Naive thymus-derived CD8-positive, alpha-beta T cell (primary cell): ENCODE measurements at regions not wholly inside any gene's neighbourhood (a gene's known extent, or its start where the extent isn't known, plus 50 kb on each side); places are given as distances from the start of the nearest gene placed in this dataset.

Experiments
- ATAC-seq, 2 donors: fragments of 150-1000 bp; cut with Tn5 transposase in 1 of 2; sonication (Bioruptor Pico), chemical (Tn5 transposase) in 1 of 2; 1 replicate in 1 of 2; 2 replicates in 1 of 2; pipeline ENCODE4 v1.10.0; 2021; ENCODE audit warnings: mild to moderate bottlenecking in 2 of 2, moderate library complexity in 2 of 2
- POLR2A ChIA-PET: fragments of 350-600 bp; sonication (Branson Sonifier 250); formaldehyde crosslinking; loops from one replicate; lab custom pipeline; 2021; ENCODE audit warnings: antibody characterized with exemption; lab: Charles Lee
- DNase-seq, 10 donors: peaks; one replicate each; pipeline versions ENCODE4 v3.0.0 to v3.0.0-alpha.2; 2020 to 2022
- H3K27ac Mint-ChIP-seq, 10 donors: one replicate each; pipeline ENCODE4 v1.8.0; 2020 to 2022; ENCODE audit warnings: mild to moderate bottlenecking in 10 of 10, mixed read lengths in 10 of 10, moderate library complexity in 4 of 10, inconsistent platforms in 1 of 10
- H3K27me3 Mint-ChIP-seq, 5 donors: one replicate each; pipeline ENCODE4 v1.8.0; 2021 to 2022; ENCODE audit warnings: mixed read lengths in 5 of 5
- H3K36me3 Mint-ChIP-seq, 3 donors: one replicate each; pipeline ENCODE4 v1.8.0; 2020 to 2022; ENCODE audit warnings: mixed read lengths in 3 of 3, mild to moderate bottlenecking in 2 of 3, inconsistent platforms in 1 of 3
- H3K4me1 Mint-ChIP-seq, 4 donors: one replicate each; pipeline ENCODE4 v1.8.0; 2021 to 2022; ENCODE audit warnings: mixed read lengths in 4 of 4
- H3K4me3 Mint-ChIP-seq, 10 donors: one replicate each; pipeline ENCODE4 v1.8.0; 2020 to 2022; ENCODE audit warnings: mild to moderate bottlenecking in 10 of 10, mixed read lengths in 10 of 10, moderate library complexity in 6 of 10, inconsistent platforms in 1 of 10
- H3K9me3 Mint-ChIP-seq, 9 donors: one replicate each; pipeline ENCODE4 v1.8.0; 2020 to 2022; ENCODE audit warnings: mixed read lengths in 9 of 9, mild to moderate bottlenecking in 3 of 9, inconsistent platforms in 1 of 9, moderate library complexity in 1 of 9

DNA sequence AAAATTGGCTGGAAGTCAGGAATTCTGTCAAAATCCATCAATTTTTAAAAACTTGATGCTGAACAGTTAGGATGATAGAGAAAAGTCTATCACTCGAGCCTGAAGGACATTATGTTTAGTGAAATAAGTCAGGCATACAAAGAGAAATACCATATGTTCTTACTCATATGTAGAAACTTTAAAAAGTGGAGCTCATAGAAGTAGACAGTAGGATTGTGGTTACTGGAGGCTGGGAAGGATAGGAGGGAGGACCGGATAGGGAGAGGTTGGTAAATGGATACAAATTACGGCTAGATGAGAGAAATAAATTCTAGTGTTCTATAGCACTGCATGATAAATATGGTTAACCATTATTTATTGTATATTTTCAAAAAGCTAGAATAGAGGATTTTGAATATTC, 389.5 kb upstream of the RASGRP1 start:
- no peaks in the 10 kb centered on the region for H3K4me1 Mint-ChIP-seq
- POLR2A ChIA-PET = no interaction called here

GRCh38 chr15:38961456-38961855, 396.8 kb upstream of the RASGRP1 start:
- peaks cover 0 to 4% (median 3%) of the 10 kb centered on the region in 5 donors for H3K27me3 Mint-ChIP-seq
- POLR2A ChIA-PET = no interaction called here
- ATAC-seq (no peak), DNase-seq (no peak)
- H3K4me3 Mint-ChIP-seq = no peak overlapping the region
- H3K36me3 Mint-ChIP-seq = no peaks in the 10 kb centered on the region
- no peak overlapping the region for H3K27ac Mint-ChIP-seq
- no peaks in the 10 kb centered on the region for H3K4me1 Mint-ChIP-seq
- no peaks in the 10 kb centered on the region for H3K9me3 Mint-ChIP-seq

More for the DNA sequence above, 389.5 kb upstream of the RASGRP1 start:
- H3K27ac Mint-ChIP-seq = no peak overlapping the region
- DNase-seq (no peak), ATAC-seq (no peak)
- no peak overlapping the region for H3K4me3 Mint-ChIP-seq
- H3K27me3 Mint-ChIP-seq = peaks cover 4 to 19% (median 9%) of the 10 kb centered on the region in 5 donors
- H3K36me3 Mint-ChIP-seq = no peaks in the 10 kb centered on the region
- H3K9me3 Mint-ChIP-seq = no peaks in the 10 kb centered on the region

DNA sequence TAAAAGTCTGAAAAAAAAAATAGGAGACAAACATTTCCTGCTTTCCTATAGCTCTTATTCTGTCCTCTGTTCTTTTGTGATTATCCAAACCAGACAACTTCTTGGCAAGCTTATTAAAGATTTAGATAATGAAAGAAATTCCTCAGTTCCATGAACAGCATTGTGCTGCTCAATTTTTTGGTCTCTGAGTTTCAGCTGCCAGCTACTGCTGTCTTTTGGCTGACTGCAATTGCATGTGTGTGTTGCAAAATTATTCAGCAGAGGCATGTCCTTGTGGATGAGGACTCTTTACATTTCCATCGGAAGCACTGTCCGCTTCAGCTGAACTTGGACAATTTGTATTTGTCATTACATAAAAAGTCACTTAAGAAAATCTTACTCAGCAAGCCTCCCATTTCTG, 397.3 kb upstream of the RASGRP1 start:
- Mint-ChIP-seq H3K27ac (no peak overlapping the region), H3K4me1 (no peaks in the 10 kb centered on the region), H3K4me3 (no peak overlapping the region), H3K9me3 (peaks cover 0 to 3% (median 0%) of the 10 kb centered on the region in 9 donors), H3K36me3 (peaks cover 0 to 1% (median 0%) of the 10 kb centered on the region in 3 donors), H3K27me3 (peaks cover 2 to 7% (median 3%) of the 10 kb centered on the region in 5 donors)
- POLR2A ChIA-PET = no interaction called here
- ATAC-seq (no peak), DNase-seq (no peak)

DNA sequence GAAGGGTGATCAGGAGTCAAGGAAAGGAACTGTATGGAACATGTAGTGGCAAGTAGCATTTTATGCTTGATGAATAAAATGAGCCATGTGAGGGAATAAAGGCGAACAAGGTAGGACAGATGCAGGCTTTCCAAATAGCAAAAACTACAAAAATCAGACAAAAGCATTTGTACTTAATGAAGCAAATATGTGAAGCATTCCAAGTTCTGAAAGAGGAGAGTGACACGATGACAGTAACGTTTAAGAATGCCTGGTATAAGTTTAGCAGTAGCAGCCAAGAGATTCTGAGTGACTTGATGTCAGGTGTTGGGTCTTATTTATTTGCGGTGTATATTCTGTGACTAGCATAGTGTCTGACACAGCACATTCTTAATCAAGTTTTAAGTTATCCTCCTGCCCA, 408.2 kb upstream of the RASGRP1 start:
- no peak overlapping the region for H3K4me3 Mint-ChIP-seq
- peaks cover 7 to 15% (median 12%) of the 10 kb centered on the region in 5 donors for H3K27me3 Mint-ChIP-seq
- DNase-seq = no peak
- no peak overlapping the region for H3K27ac Mint-ChIP-seq
- POLR2A ChIA-PET = no interaction called here
- ATAC-seq = no peak
- peaks cover 0 to 15% (median 0%) of the 10 kb centered on the region in 3 donors for H3K36me3 Mint-ChIP-seq
- no peaks in the 10 kb centered on the region for H3K4me1 Mint-ChIP-seq
- H3K9me3 Mint-ChIP-seq = peaks cover 5 to 31% (median 12%) of the 10 kb centered on the region in 9 donors

DNA sequence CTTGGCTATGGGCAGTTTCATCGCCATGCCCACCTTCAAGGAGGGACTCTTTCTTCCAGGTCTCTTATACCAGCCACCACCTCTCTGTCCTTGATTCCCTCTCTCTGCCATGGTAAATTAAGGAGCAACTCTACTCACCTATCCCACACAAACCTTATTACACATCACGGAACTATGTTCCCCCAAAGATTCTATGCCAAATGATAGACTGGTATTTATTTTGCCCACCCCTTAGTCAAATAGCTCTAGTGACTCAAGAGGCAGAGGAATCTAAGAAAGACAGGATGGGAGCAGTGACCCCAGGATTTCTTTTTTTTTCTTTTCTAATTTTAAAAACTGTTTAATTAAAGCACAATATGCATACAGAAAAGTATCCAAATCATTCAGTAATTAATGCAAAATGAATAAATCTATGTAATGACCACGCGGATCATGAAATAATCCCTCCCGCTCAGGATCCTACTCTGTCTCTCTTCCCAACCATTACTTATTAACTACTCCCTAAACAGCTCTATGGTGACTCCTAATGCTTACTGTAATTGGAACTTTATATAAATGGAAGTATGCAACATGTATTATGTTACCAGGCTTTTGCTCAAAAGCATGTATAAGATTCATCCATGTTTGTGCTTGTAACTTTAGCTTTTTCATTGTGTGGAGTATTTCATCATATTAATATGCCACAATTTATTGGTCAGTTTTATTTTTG, 410.8 kb upstream of the RASGRP1 start:
- Mint-ChIP-seq H3K4me1 (no peaks in the 10 kb centered on the region), H3K27ac (no peak overlapping the region), H3K27me3 (peaks cover 5 to 15% (median 9%) of the 10 kb centered on the region in 5 donors), H3K4me3 (no peak overlapping the region), H3K9me3 (peaks cover 8 to 35% (median 17%) of the 10 kb centered on the region in 9 donors), H3K36me3 (peaks cover 0 to 20% (median 0%) of the 10 kb centered on the region in 3 donors)
- no peak for DNase-seq
- POLR2A ChIA-PET = no interaction called here
- ATAC-seq = no peak

DNA sequence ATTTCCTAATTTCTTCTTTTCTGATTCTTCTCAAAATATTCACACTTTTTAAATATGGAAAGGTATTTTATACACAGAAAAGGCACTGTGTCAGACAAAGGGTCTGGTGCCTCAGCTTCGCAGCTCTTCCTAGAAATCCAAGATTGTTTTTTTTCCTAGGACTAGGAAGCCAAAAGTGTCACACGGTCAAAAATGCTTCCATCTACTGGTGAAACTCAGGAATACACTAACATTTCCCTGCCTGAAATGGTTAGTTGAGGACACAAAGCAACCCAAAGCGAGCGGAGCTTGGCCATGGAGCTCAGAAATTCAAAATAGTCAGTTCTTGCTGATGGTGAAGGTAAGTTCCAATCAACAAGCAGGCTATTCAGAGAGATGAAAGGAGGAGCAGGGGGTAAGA, 426.5 kb upstream of the RASGRP1 start:
- no peaks in the 10 kb centered on the region for H3K4me1 Mint-ChIP-seq
- peaks cover 0 to 2% (median 0%) of the 10 kb centered on the region in 9 donors for H3K9me3 Mint-ChIP-seq
- DNase-seq = no peak
- H3K36me3 Mint-ChIP-seq = no peaks in the 10 kb centered on the region
- POLR2A ChIA-PET = no interaction called here
- H3K4me3 Mint-ChIP-seq = no peak overlapping the region
- no peak for ATAC-seq
- H3K27me3 Mint-ChIP-seq = peaks cover 0 to 29% (median 12%) of the 10 kb centered on the region in 5 donors
- no peak overlapping the region for H3K27ac Mint-ChIP-seq

- no peaks in the 10 kb centered on the region for H3K36me3 Mint-ChIP-seq
- H3K4me1 Mint-ChIP-seq = no peaks in the 10 kb centered on the region
- H3K9me3 Mint-ChIP-seq = peaks cover 0 to 2% (median 0%) of the 10 kb centered on the region in 9 donors
- no peak overlapping the region for H3K27ac Mint-ChIP-seq
- DNase-seq = no peak
- POLR2A ChIA-PET = no interaction called here
- no peak for ATAC-seq
- H3K4me3 Mint-ChIP-seq = no peak overlapping the region
- peaks cover 0 to 27% (median 14%) of the 10 kb centered on the region in 5 donors for H3K27me3 Mint-ChIP-seq
These were observed 427.1 kb upstream of the RASGRP1 start for GRCh38 chr15:38991701-38992100.

DNA sequence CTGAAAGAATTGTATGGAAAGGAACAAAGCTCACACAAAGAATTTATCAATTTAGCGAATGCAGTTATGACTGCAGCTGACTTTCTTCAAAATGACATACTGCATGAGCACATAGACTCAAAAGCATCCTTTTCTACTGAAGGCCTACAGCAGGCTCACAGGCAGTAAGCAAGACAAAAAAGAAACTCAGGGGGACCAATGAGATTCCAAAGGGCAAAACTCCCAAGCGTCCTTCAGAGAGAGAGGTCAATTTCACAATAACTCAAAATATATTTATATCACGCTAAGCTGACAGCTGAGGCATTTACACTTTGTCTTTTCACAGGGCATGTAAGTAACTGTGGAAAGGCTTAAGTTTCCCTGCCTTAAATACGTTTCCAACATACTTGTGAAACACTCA, 427.9 kb upstream of the RASGRP1 start:
- no peak for ATAC-seq
- H3K4me1 Mint-ChIP-seq = no peaks in the 10 kb centered on the region
- no peak overlapping the region for H3K4me3 Mint-ChIP-seq
- no peak for DNase-seq
- POLR2A ChIA-PET = no interaction called here
- H3K27me3 Mint-ChIP-seq = peaks cover 2 to 32% (median 15%) of the 10 kb centered on the region in 5 donors
- H3K27ac Mint-ChIP-seq = no peak overlapping the region
- H3K9me3 Mint-ChIP-seq = peaks cover 0 to 1% (median 0%) of the 10 kb centered on the region in 9 donors
- no peaks in the 10 kb centered on the region for H3K36me3 Mint-ChIP-seq

DNA sequence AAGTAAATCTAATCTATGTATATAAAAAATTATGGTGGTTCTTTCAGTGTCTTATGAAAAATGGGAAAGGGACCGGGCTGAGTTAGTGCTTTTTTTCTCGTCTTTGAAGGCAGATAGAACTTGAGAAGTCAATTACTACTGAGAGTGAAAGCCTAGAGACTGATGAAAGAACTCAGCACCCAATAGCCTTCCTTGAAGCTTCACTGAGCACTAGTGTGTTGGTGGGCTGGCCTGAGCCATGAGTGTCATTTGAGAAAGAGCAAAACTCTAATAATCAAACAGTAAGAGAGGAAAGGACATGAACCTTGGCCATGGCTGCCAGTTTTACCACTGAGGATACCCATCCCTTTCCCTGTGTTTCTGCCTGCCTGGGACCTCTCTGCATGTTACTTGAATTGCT, 428.3 kb upstream of the RASGRP1 start:
- POLR2A ChIA-PET = no interaction called here
- H3K4me1 Mint-ChIP-seq = no peaks in the 10 kb centered on the region
- H3K27ac Mint-ChIP-seq = no peak overlapping the region
- no peak overlapping the region for H3K4me3 Mint-ChIP-seq
- H3K36me3 Mint-ChIP-seq = no peaks in the 10 kb centered on the region
- ATAC-seq (no peak), DNase-seq (no peak)
- peaks cover 2 to 29% (median 15%) of the 10 kb centered on the region in 5 donors for H3K27me3 Mint-ChIP-seq
- H3K9me3 Mint-ChIP-seq = no peaks in the 10 kb centered on the region

GRCh38 chr15:38994310-38994709, 429.7 kb upstream of the RASGRP1 start:
- H3K9me3 Mint-ChIP-seq = peaks cover 0 to 3% (median 0%) of the 10 kb centered on the region in 9 donors

DNA sequence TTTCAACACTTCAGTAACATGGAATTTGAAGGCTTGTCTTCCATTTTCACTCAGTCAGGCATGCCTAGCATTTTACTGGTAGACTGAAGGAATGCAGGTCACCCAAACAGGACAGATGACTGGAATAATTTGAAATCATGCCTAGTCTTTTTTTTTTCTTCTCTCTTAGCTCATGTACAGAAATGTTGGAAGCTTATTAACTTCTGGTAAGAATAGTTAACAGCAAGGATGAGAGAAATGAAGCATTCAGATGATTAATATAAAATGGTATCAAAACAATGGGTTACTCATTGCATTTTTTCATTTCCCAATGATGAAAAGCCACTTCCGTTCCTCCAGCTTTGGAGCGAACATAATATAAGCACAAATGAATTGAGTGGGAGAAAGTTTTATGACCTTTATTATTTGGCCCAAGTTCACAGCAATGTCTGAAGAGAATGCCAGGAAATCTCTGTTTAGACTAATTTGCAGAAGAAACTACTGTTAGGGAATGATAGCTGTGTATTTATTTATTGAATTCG, 431.6 kb upstream of the RASGRP1 start:
- Mint-ChIP-seq H3K4me1 (peaks cover 0 to 7% (median 2%) of the 10 kb centered on the region in 4 donors), H3K27ac (no peak overlapping the region), H3K36me3 (peaks cover 0 to 6% (median 0%) of the 10 kb centered on the region in 3 donors), H3K27me3 (peaks cover 14 to 35% (median 21%) of the 10 kb centered on the region in 5 donors), H3K4me3 (no peak overlapping the region), H3K9me3 (peaks cover 0 to 6% (median 3%) of the 10 kb centered on the region in 9 donors)
- no peak for ATAC-seq
- no peak for DNase-seq
- POLR2A ChIA-PET = no interaction called here

More at GRCh38 chr15:38994310-38994709, 429.7 kb upstream of the RASGRP1 start:
- Mint-ChIP-seq H3K4me3 (no peak overlapping the region), H3K4me1 (no peaks in the 10 kb centered on the region), H3K36me3 (no peaks in the 10 kb centered on the region), H3K27ac (no peak overlapping the region), H3K27me3 (peaks cover 8 to 27% (median 17%) of the 10 kb centered on the region in 5 donors)
- DNase-seq (no peak), ATAC-seq (no peak)
- POLR2A ChIA-PET = no interaction called here

GRCh38 chr15:38997841-38998240, 433.2 kb upstream of the RASGRP1 start:
- H3K9me3 Mint-ChIP-seq = peaks cover 0 to 12% (median 6%) of the 10 kb centered on the region in 9 donors
- peaks cover 0 to 8% (median 0%) of the 10 kb centered on the region in 3 donors for H3K36me3 Mint-ChIP-seq
- peaks cover 16 to 43% (median 25%) of the 10 kb centered on the region in 5 donors for H3K27me3 Mint-ChIP-seq
- H3K4me3 Mint-ChIP-seq = no peak overlapping the region
- H3K4me1 Mint-ChIP-seq = peaks cover 0 to 7% (median 2%) of the 10 kb centered on the region in 4 donors
- DNase-seq (no peak), ATAC-seq (no peak)
- no peak overlapping the region for H3K27ac Mint-ChIP-seq
- POLR2A ChIA-PET = no interaction called here

- Mint-ChIP-seq H3K9me3 (peaks cover 0 to 28% (median 15%) of the 10 kb centered on the region in 9 donors), H3K27ac (no peak overlapping the region), H3K36me3 (peaks cover 0 to 8% (median 0%) of the 10 kb centered on the region in 3 donors), H3K4me3 (no peak overlapping the region), H3K27me3 (peaks cover 16 to 56% (median 24%) of the 10 kb centered on the region in 5 donors), H3K4me1 (peaks cover 0 to 7% (median 2%) of the 10 kb centered on the region in 4 donors)
- ATAC-seq (no peak), DNase-seq (no peak)
- POLR2A ChIA-PET = no interaction called here
These were observed 435.6 kb upstream of the RASGRP1 start for GRCh38 chr15:39000008-39000734.
